OCI-LY3 (cell line): ENCODE measurements at regions not wholly inside any gene's neighbourhood (a gene's known extent, or its start where the extent isn't known, plus 50 kb on each side); places are given as distances from the start of the nearest gene placed in this dataset.

ENCODE experiments used
- CTCF ChIP-seq: fragments of 200-600, 300-600 bp; sonication (generic); IDR thresholded peaks from 2 replicates; pipeline ENCODE4 v1.5.1; 2014; ENCODE audit warnings: antibody characterized with exemption, low read length, low read depth
- EZH2phosphoT487 ChIP-seq: fragments of 200-600 bp; shearing (Covaris generic); IDR thresholded peaks from 2 replicates; pipeline ENCODE4 v1.6.1; 2018; ENCODE audit warnings: antibody characterized with exemption, mixed run types, low read depth

- no peak for TF ChIP-seq CTCF
- no peak for TF ChIP-seq EZH2phosphoT487
Measured at GRCh38 chr13:107852072-107852471, 363.3 kb downstream of the LIG4 start.
